NCI-H460 (cell line): ENCODE measurements at regions not wholly inside any gene's neighbourhood (a gene's known extent, or its start where the extent isn't known, plus 50 kb on each side); places are given as distances from the start of the nearest gene placed in this dataset.
"Not testable (repeated sequence)": the region's sequence is repeated elsewhere in the genome, so short reads cannot be mapped to it uniquely, and the experiment has no call there.

ENCODE experiments used
- DNase-seq: peaks from one replicate; pipeline ENCODE4 v3.0.0-alpha.2; 2016; ENCODE audit warnings: low read depth; ENCODE audit errors: extremely low read depth

DNA sequence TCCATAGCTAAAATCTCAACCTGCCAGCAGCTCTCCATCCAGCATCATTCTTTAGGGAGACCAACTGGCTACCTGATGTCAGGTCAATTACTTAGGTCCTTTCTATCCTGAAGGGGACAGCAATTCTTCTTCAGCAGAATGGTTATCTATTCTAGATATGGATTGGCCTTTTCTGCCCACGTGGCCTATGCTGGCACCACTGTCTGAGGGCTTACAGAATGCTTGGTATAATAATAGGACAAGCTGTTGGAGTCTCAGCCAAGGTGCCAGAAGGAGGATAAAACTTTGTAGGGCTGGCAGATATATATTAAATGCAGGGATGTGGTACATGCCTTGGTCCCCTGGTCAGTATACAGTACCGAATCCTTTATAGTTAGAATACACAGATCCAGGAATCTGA is 89.8 kb upstream of the C1GALT1C1 start:
- DNase-seq = no peak

DNA sequence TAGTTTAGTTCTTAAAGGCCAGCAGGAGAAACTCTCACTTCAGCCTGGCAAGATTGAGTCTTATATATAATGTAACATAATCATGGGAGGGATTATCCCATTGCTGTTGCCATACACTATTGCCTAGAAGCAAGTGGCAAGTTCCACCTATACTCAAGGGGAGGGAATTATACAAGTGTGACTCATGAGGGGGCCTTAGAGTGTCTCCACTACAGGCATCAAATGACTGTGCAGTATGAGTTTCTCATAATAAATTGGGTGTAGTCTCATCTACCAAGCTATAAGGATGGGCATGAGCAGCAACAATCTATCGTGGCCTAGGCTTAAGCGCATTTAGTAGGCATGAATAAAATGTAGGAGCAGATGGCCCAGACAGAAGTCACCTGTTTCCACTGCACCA is 89.1 kb upstream of the C1GALT1C1 start:
- no peak for DNase-seq

DNA sequence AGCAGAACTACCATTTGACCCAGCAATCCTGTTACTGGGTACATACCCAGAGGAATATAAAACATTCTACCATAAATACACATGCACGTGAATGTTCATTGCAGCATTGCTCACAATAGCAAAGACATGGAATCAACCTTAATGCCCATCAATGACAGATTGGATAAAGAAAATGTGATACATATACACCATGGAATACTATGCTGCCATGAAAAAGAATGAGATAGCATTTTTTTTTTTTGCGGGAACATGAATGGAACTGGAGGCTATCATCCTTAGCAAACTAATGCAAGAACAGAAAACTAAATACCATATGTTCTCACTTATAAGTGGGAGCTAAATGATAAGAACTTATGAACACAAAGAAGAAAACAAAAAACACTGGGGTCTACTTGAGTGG is 72.5 kb upstream of the C1GALT1C1 start:
- DNase-seq = not testable (repeated sequence)

DNA sequence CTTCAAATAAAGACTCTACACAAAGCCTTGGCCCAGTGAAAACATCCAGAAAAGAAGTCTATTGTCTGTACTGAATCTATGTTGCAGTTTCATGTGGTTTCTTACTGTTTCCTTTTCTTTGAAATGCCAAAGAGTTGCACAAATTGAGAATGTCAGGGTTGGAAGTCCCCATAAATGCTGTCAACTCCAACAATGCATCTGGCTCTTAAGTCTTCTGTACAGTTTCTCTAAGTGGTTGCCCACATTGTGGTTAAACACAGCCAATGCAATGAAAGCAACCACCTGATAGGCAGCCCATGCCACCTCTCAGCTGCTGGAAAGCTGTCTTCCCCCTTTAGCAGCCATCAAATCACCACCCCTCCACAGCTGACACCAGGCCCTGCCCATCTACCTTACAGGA is 67.2 kb upstream of the C1GALT1C1 start:
- no peak for DNase-seq

DNA sequence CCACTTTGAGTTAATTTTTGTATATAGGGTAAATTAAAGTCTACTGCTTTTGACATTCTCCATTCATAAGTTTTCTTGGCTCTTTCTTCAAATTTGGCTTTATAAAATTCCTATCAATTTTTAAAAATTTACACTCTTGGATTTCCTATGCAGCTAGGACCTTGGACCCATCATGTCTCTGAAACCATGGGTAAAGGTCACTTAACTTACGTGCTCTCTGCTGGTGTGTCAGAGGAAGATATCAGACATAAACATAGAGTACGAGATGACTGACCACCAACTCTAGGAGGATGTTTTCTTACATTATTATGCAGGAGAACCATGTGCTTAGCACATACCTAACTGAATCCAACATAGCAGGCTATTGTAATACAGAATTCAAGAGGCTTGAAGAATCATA is 62.5 kb upstream of the C1GALT1C1 start:
- DNase-seq = no peak

DNA sequence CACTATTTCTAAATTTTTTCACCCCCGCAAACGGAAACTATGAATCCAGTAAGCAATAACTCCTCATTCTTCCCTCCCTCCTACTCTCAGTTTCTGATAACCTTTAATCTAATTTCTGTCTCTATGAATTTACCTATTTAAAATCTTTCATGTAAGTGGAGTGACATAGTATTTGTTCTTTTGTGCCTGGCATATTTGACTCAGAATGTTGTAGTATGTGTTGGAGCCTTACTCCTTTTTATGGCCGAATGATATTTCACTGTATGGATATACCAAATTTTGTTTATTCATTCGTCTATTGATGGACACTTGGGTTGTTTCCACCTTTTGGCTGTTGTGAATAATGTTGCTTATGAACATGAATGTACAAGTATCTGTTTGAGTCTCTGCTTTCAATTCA is 61.1 kb upstream of the C1GALT1C1 start:
- DNase-seq = no peak

DNA sequence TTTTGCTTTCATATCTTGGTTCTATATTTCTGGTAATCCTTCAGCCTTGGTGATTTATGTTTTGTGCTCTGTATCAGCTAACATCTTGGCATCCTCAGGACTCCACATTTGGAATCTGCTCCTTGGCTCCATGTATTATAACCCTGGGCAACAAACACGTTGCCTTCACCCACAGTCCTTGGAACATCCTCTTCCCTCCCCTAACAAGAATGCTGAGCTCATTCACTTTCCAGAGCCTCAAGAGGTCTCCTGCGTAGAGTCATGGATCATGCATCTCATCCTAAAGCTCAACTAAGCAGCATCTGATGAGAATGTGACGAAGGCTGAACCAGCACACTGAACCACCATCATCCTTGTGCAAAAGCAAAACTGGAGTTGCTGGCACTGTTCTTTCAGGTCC is 60.5 kb upstream of the C1GALT1C1 start:
- no peak for DNase-seq

DNA sequence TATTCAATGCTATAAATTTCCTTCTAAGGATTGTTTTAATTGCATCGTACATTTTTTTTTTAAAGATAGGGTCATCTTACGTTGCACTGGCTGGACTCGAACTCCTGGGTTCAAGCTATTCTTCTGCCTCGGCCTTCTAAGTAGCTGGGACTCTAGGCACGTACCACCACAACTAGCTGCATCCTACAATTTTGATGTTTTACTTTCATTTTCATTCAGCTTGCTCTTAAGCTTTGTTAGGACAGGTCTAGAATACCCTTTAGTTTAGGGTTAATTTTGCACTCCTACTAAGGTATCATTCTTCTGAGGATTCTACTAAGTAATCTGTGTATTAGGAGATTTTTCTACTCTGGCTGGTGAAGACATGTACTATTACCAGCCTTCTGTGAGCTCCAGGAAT is 50.2 kb upstream of the C1GALT1C1 start:
- DNase-seq = no peak
